A549 (cell line): ENCODE measurements at regions not wholly inside any gene's neighbourhood (a gene's known extent, or its start where the extent isn't known, plus 50 kb on each side); places are given as distances from the start of the nearest gene placed in this dataset.

Experiments
- ATAC-seq, 2 experiments: fragments of 200-7000 bp in 1 of 2; fragments of >200 bp in 1 of 2; cut with Nextera tagmentation in 1 of 2; cut with Tn5 transposase in 1 of 2; 3 replicates each; pipeline versions ENCODE4 v1.8.0 to v1.9.1; 2018 to 2020; ENCODE audit warnings: mild to moderate bottlenecking in 1 of 2, moderate library complexity in 1 of 2
- CTCF ChIA-PET: fragments of 300-600 bp; sonication (Branson Sonifier 250); formaldehyde crosslinking; extraction: SDS; loops from one replicate; lab custom pipeline; 2021; ENCODE audit warnings: antibody characterized with exemption, inconsistent platforms; lab: Yijun Ruan, JAX
- POLR2A ChIA-PET: fragments of 350-600 bp; formaldehyde crosslinking; extraction: SDS; loops from one replicate; lab custom pipeline; 2021; ENCODE audit warnings: antibody characterized with exemption, inconsistent platforms; lab: Yijun Ruan, JAX
- DNase-seq, 2 experiments: peaks; one replicate each; pipeline versions ENCODE4 v3.0.0 to v3.0.0-alpha.2; 2011 to 2016; ENCODE audit warnings: low read depth in 1 of 2, low spot score in 1 of 2
- FAIRE-seq: peaks from 2 replicates; lab custom pipeline; 2011; peaks lifted over from hg19 to GRCh38; lab: Jason Lieb, UNC
- H3K27ac ChIP-seq, 2 experiments: fragments of >200 bp; sonication (Bioruptor Twin); formaldehyde crosslinking; 3 replicates each; pipeline ENCODE4 v1.5.1; 2016 to 2017
- H3K4me1 ChIP-seq: fragments of >200 bp; sonication (Bioruptor Twin); formaldehyde crosslinking; 3 replicates; pipeline ENCODE4 v1.6.1; 2016
- H3K4me2 ChIP-seq: fragments of >200 bp; sonication (Bioruptor Twin); formaldehyde crosslinking; 3 replicates; pipeline ENCODE4 v1.6.1; 2016
- H3K4me3 ChIP-seq: fragments of >200 bp; sonication (Bioruptor Twin); formaldehyde crosslinking; 3 replicates; pipeline ENCODE4 v1.5.1; 2016
- H3K9me3 ChIP-seq: fragments of >200 bp; sonication (Bioruptor Twin); formaldehyde crosslinking; 3 replicates; pipeline ENCODE4 v1.6.1; 2016
- BHLHE40 ChIP-seq: IDR thresholded peaks from 2 replicates; pipeline ENCODE4 v1.6.1; 2012; ENCODE audit warnings: low read depth, low read length, inconsistent platforms
- CBX8 ChIP-seq: fragments of 200-600 bp; sonication (generic); IDR thresholded peaks from 2 replicates; pipeline ENCODE4 v1.6.1; 2016
- CEBPB ChIP-seq, 2 experiments: fragments of >200 bp in 1 of 2; sonication (Bioruptor Twin) in 1 of 2; formaldehyde crosslinking in 1 of 2; IDR thresholded peaks; 2 replicates each; pipeline ENCODE4 v1.6.1; 2012 to 2016
- EHF ChIP-seq: fragments of 250-450 bp; sonication (Bioruptor Pico); IDR thresholded peaks from 2 replicates; pipeline ENCODE4 v1.5.0; 2020; ENCODE audit warnings: mild to moderate bottlenecking
- EHMT2 ChIP-seq: fragments of 200-600 bp; sonication (generic); IDR thresholded peaks from 2 replicates; pipeline ENCODE4 v1.6.1; 2016; ENCODE audit warnings: antibody characterized with exemption, low read depth, mild to moderate bottlenecking, moderate library complexity
- EP300 ChIP-seq, 2 experiments: fragments of >200 bp; sonication (Bioruptor Twin); formaldehyde crosslinking; IDR thresholded peaks; 2 replicates in 1 of 2; 3 replicates in 1 of 2; pipeline ENCODE4 v1.6.1; 2016 to 2017
- ESRRA ChIP-seq: fragments of 150-350 bp; IDR thresholded peaks from 2 replicates; pipeline ENCODE4 v1.6.1; 2014; ENCODE audit warnings: mild to moderate bottlenecking, low read length, borderline replicate concordance
- FOSB ChIP-seq: fragments of 250-450 bp; sonication (Bioruptor Pico); IDR thresholded peaks from 2 replicates; pipeline ENCODE4 v1.5.0; 2020; ENCODE audit warnings: mild to moderate bottlenecking, moderate library complexity
- FOSL2 ChIP-seq, 2 experiments: fragments of 450-650 bp in 1 of 2; fragments of >200 bp in 1 of 2; sonication (Bioruptor Twin) in 1 of 2; formaldehyde crosslinking; IDR thresholded peaks; 2 replicates each; pipeline versions ENCODE4 v1.5.0 to v1.6.1; 2016 to 2020; ENCODE audit warnings: mild to moderate bottlenecking in 1 of 2, moderate library complexity in 1 of 2
- HDAC2 ChIP-seq: fragments of 200-600 bp; sonication (generic); IDR thresholded peaks from 2 replicates; pipeline ENCODE4 v1.6.1; 2016
- HOXB5 ChIP-seq: fragments of 250-450 bp; sonication (Bioruptor Pico); IDR thresholded peaks from 2 replicates; pipeline ENCODE4 v1.5.0; 2020; ENCODE audit warnings: mild to moderate bottlenecking, moderate library complexity
- JUNB ChIP-seq: fragments of >200 bp; sonication (Bioruptor Twin); formaldehyde crosslinking; IDR thresholded peaks from 2 replicates; pipeline ENCODE4 v1.6.1; 2016
- MAZ ChIP-seq: fragments of 150-350 bp; IDR thresholded peaks from 2 replicates; pipeline ENCODE4 v1.6.1; 2014; ENCODE audit warnings: antibody characterized with exemption, low read depth, low read length, borderline replicate concordance
- NR3C1 ChIP-seq: fragments of >200 bp; sonication (Bioruptor Twin); formaldehyde crosslinking; IDR thresholded peaks from 3 replicates; pipeline ENCODE4 v1.6.1; 2017
- PHF8 ChIP-seq: fragments of 200-600 bp; sonication (generic); IDR thresholded peaks from 2 replicates; pipeline ENCODE4 v1.6.1; 2016; ENCODE audit warnings: low read depth, mild to moderate bottlenecking, antibody characterized with exemption, moderate library complexity, borderline replicate concordance
- RARB ChIP-seq: fragments of 250-450 bp; sonication (Bioruptor Pico); IDR thresholded peaks from 2 replicates; pipeline ENCODE4 v1.8.0; 2021; ENCODE audit warnings: mild to moderate bottlenecking, moderate library complexity
- RFX5 ChIP-seq: fragments of 450-650 bp; IDR thresholded peaks from 2 replicates; pipeline ENCODE4 v1.7.1; 2014; ENCODE audit warnings: antibody characterized with exemption, mild to moderate bottlenecking, moderate library complexity
- SREBF2 ChIP-seq: fragments of 450-650 bp; IDR thresholded peaks from 2 replicates; pipeline ENCODE4 v1.6.1; 2014; ENCODE audit warnings: mild to moderate bottlenecking, moderate library complexity
- TFCP2L1 ChIP-seq: fragments of 250-450 bp; sonication (Bioruptor Pico); IDR thresholded peaks from 2 replicates; pipeline ENCODE4 v1.5.0; 2021; ENCODE audit warnings: mild to moderate bottlenecking
- ZNF302 ChIP-seq: fragments of 250-450 bp; sonication (Bioruptor Pico); IDR thresholded peaks from 2 replicates; pipeline ENCODE4 v1.9.0; 2021; ENCODE audit warnings: inconsistent platforms, mild to moderate bottlenecking, moderate library complexity
- WGBS: methylation state at CpG from one replicate; pipeline ENCODE4 v1.1.6; 2017; ENCODE audit errors: missing lambda C conversion rate; 5-methylcytosine and 5-hydroxymethylcytosine counted together
- TF ChIP-seq, protein P1 (sequence below): fragments of >200 bp; sonication (Bioruptor Twin); formaldehyde crosslinking; IDR thresholded peaks from 3 replicates; pipeline ENCODE4 v1.5.1; 2016
- TF ChIP-seq, protein P2 (sequence below): IDR thresholded peaks from 2 replicates; pipeline ENCODE4 v1.6.1; 2012
- TF ChIP-seq, protein P3 (sequence below): fragments of >200 bp; sonication (Bioruptor Twin); formaldehyde crosslinking; IDR thresholded peaks from 2 replicates; pipeline ENCODE4 v1.6.1; 2016
- TF ChIP-seq, protein P4 (sequence below): fragments of 200-600 bp; sonication (generic); IDR thresholded peaks from 2 replicates; pipeline ENCODE4 v1.6.1; 2016; ENCODE audit warnings: antibody characterized with exemption, mild to moderate bottlenecking, moderate library complexity
- TF ChIP-seq, protein P5 (sequence below): fragments of >200 bp; sonication (Bioruptor Twin); formaldehyde crosslinking; IDR thresholded peaks from 3 replicates; pipeline ENCODE4 v1.6.1; 2016

DNA sequence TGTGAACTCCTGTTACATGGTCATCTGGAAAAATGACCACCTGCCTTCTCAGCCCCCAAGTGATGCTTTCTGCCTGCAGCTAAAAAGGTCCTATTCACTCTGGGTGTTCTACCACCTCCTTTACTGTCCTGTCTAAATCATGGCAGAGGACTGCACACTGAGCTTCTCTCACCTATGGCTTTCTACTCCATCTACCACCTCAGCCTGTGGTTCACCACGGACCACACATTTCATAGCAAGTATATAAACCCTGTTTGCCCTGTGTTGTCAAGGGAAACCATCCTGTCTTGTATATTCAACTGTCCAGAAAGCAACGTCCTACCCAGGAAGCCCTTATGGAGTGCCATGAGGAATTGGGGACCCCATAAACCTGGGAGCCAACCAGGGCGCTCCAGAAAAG, 167.4 kb upstream of the ITGA1 start:
- Histone ChIP-seq H3K4me1 (no peaks in the 10 kb centered on the region), H3K4me2 (no peak overlapping the region), H3K27ac (no peak overlapping the region)
- ATAC-seq = no peak
- CTCF ChIA-PET = no interaction called here
- FAIRE-seq = no peak
- no peak for DNase-seq
- TF ChIP-seq RFX5 = no peak
- TF ChIP-seq RARB (CRISPR knock-in tag) = no peak
- no peak for TF ChIP-seq PHF8
- no peak for TF ChIP-seq NR3C1
- TF ChIP-seq BHLHE40 = no peak
- TF ChIP-seq, protein P1, sequence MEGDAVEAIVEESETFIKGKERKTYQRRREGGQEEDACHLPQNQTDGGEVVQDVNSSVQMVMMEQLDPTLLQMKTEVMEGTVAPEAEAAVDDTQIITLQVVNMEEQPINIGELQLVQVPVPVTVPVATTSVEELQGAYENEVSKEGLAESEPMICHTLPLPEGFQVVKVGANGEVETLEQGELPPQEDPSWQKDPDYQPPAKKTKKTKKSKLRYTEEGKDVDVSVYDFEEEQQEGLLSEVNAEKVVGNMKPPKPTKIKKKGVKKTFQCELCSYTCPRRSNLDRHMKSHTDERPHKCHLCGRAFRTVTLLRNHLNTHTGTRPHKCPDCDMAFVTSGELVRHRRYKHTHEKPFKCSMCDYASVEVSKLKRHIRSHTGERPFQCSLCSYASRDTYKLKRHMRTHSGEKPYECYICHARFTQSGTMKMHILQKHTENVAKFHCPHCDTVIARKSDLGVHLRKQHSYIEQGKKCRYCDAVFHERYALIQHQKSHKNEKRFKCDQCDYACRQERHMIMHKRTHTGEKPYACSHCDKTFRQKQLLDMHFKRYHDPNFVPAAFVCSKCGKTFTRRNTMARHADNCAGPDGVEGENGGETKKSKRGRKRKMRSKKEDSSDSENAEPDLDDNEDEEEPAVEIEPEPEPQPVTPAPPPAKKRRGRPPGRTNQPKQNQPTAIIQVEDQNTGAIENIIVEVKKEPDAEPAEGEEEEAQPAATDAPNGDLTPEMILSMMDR = no peak
- no peak for TF ChIP-seq HOXB5 (CRISPR knock-in tag)
- TF ChIP-seq, protein P2, sequence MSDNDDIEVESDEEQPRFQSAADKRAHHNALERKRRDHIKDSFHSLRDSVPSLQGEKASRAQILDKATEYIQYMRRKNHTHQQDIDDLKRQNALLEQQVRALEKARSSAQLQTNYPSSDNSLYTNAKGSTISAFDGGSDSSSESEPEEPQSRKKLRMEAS = no peak
- TF ChIP-seq JUNB = no peak
- TF ChIP-seq, protein P3, sequence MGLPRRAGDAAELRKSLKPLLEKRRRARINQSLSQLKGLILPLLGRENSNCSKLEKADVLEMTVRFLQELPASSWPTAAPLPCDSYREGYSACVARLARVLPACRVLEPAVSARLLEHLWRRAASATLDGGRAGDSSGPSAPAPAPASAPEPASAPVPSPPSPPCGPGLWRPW = no peak
- TF ChIP-seq, protein P4, sequence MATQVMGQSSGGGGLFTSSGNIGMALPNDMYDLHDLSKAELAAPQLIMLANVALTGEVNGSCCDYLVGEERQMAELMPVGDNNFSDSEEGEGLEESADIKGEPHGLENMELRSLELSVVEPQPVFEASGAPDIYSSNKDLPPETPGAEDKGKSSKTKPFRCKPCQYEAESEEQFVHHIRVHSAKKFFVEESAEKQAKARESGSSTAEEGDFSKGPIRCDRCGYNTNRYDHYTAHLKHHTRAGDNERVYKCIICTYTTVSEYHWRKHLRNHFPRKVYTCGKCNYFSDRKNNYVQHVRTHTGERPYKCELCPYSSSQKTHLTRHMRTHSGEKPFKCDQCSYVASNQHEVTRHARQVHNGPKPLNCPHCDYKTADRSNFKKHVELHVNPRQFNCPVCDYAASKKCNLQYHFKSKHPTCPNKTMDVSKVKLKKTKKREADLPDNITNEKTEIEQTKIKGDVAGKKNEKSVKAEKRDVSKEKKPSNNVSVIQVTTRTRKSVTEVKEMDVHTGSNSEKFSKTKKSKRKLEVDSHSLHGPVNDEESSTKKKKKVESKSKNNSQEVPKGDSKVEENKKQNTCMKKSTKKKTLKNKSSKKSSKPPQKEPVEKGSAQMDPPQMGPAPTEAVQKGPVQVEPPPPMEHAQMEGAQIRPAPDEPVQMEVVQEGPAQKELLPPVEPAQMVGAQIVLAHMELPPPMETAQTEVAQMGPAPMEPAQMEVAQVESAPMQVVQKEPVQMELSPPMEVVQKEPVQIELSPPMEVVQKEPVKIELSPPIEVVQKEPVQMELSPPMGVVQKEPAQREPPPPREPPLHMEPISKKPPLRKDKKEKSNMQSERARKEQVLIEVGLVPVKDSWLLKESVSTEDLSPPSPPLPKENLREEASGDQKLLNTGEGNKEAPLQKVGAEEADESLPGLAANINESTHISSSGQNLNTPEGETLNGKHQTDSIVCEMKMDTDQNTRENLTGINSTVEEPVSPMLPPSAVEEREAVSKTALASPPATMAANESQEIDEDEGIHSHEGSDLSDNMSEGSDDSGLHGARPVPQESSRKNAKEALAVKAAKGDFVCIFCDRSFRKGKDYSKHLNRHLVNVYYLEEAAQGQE = no peak
- TF ChIP-seq CBX8 = no peak
- no peak for TF ChIP-seq ESRRA
- TF ChIP-seq ZNF302 (CRISPR knock-in tag) = no peak
- no peak for TF ChIP-seq HDAC2
- TF ChIP-seq, all 56 proteins: peak for 0
- H3K9me3 ChIP-seq = no peaks in the 10 kb centered on the region
- WGBS = 4% methylated on average over 3 of the region's 3 CpGs
- POLR2A ChIA-PET = no interaction called here
- no peak overlapping the region for H3K4me3 ChIP-seq

DNA sequence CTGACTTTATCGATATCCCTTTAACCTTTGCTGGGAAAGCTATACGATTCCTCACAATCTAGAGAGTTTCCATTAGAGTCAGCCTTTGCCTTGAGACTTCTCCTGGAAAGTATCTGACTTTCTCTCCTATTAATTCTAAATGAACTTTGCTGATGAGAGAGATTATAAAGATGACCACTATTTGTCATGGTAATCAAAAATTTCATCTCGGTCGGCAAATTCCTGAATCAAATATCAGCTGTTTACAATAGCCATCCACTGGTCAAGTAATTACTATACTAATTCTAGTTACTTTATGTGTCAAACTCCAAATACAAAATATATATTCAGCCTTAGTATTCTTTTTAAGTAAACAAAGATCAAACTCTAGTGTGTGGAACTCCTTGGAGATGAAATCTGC, 164.4 kb upstream of the ITGA1 start:
- no peak for DNase-seq
- Histone ChIP-seq H3K9me3 (no peaks in the 10 kb centered on the region), H3K4me3 (no peak overlapping the region), H3K4me1 (no peaks in the 10 kb centered on the region), H3K4me2 (no peak overlapping the region), H3K27ac (no peak overlapping the region)
- ChIA-PET CTCF (no interaction called here), POLR2A (no interaction called here)
- WGBS = 41% methylated on average over 4 of the region's 4 CpGs
- TF ChIP-seq EP300 (IDR thresholded peaks at IDR 0.05) = no peak
- TF ChIP-seq SREBF2 = no peak
- no peak for TF ChIP-seq FOSL2 (IDR thresholded peaks at IDR 0.05)
- TF ChIP-seq FOSL2 (CRISPR knock-in tag; IDR thresholded peaks at IDR 0.05) = no peak
- no peak for TF ChIP-seq TFCP2L1
- TF ChIP-seq EHF (CRISPR knock-in tag) = no peak
- TF ChIP-seq, protein P5, sequence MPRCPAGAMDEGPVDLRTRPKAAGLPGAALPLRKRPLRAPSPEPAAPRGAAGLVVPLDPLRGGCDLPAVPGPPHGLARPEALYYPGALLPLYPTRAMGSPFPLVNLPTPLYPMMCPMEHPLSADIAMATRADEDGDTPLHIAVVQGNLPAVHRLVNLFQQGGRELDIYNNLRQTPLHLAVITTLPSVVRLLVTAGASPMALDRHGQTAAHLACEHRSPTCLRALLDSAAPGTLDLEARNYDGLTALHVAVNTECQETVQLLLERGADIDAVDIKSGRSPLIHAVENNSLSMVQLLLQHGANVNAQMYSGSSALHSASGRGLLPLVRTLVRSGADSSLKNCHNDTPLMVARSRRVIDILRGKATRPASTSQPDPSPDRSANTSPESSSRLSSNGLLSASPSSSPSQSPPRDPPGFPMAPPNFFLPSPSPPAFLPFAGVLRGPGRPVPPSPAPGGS = no peak
- no peak for TF ChIP-seq BHLHE40
- TF ChIP-seq ESRRA = no peak
- TF ChIP-seq MAZ = no peak
- no peak for TF ChIP-seq CEBPB (IDR thresholded peaks at IDR 0.05)
- TF ChIP-seq FOSB (CRISPR knock-in tag) = no peak
- TF ChIP-seq EHMT2 = no peak
- no peak for TF ChIP-seq HDAC2
- no peak for FAIRE-seq
- ATAC-seq = no peak
